ENCODE measurements at regions not wholly inside any gene's neighbourhood (a gene's known extent, or its start where the extent isn't known, plus 50 kb on each side); places are given as distances from the start of the nearest gene placed in this dataset.
A peak's percentile ranks its signal among the peaks of the same experiment; 100 is the strongest.
"Not testable (repeated sequence)": the region's sequence is repeated elsewhere in the genome, so short reads cannot be mapped to it uniquely, and the experiment has no call there.

- intact Hi-C loops (cut with DNase I): no loop called here
- TF ChIP-seq, protein P1, sequence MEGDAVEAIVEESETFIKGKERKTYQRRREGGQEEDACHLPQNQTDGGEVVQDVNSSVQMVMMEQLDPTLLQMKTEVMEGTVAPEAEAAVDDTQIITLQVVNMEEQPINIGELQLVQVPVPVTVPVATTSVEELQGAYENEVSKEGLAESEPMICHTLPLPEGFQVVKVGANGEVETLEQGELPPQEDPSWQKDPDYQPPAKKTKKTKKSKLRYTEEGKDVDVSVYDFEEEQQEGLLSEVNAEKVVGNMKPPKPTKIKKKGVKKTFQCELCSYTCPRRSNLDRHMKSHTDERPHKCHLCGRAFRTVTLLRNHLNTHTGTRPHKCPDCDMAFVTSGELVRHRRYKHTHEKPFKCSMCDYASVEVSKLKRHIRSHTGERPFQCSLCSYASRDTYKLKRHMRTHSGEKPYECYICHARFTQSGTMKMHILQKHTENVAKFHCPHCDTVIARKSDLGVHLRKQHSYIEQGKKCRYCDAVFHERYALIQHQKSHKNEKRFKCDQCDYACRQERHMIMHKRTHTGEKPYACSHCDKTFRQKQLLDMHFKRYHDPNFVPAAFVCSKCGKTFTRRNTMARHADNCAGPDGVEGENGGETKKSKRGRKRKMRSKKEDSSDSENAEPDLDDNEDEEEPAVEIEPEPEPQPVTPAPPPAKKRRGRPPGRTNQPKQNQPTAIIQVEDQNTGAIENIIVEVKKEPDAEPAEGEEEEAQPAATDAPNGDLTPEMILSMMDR (IDR thresholded peaks at IDR 0.05): no peak
- no peaks in the 10 kb centered on the region for H3K9me3 ChIP-seq
- no peak overlapping the region for H3K4me3 ChIP-seq
- peak in 1 of 2 donors; percentile 33 for DNase-seq (ENCODE audit: low spot score in 2 of 2)
- no peaks in the 10 kb centered on the region for H3K27me3 ChIP-seq
- H3K27ac ChIP-seq: no peak overlapping the region
- H3K4me1 ChIP-seq: no peaks in the 10 kb centered on the region
- no peaks in the 10 kb centered on the region for H3K36me3 ChIP-seq
Measured at GRCh38 chr2:128664499-128664971, 345.9 kb upstream of the HS6ST1 start.

DNA sequence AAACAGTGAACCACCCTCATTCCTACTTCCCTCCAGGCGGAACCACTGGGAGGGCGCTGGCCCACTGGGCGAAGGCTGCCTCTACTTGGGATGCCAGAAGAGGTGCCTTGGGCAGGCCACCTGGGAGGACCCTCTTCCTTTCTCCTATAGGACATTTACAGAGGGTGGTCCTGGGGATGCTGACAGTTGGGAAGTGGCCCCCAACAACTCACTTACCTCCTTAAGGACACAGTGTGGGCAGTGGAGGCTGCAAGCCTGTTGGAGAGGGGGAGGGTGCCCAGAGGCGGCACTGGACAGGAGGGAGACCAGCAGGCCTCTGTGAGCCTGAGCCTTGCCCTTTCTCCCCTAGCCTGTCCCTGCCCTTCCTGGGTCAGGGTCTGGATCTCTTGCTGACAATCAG, 346.4 kb upstream of the HS6ST1 start:
- TF ChIP-seq, protein P1 (IDR thresholded peaks at IDR 0.05): no peak
- intact Hi-C loops (cut with DNase I): no loop called here
- H3K9me3 ChIP-seq: no peaks in the 10 kb centered on the region
- no peak overlapping the region for H3K4me3 ChIP-seq
- H3K27me3 ChIP-seq: no peaks in the 10 kb centered on the region
- peaks cover 0 to 2% of the 10 kb centered on the region in 2 donors for H3K4me1 ChIP-seq
- no peak overlapping the region for H3K27ac ChIP-seq
- DNase-seq (ENCODE audit: low spot score in 2 of 2): peak in 1 of 2 donors; percentile 22
- H3K36me3 ChIP-seq: no peaks in the 10 kb centered on the region

- Histone ChIP-seq H3K36me3 (no peaks in the 10 kb centered on the region), H3K9me3 (no peaks in the 10 kb centered on the region), H3K27me3 (no peaks in the 10 kb centered on the region), H3K4me1 (peaks cover 3 to 6% of the 10 kb centered on the region in 2 donors), H3K4me3 (no peak overlapping the region), H3K27ac (no peak overlapping the region)
- DNase-seq (ENCODE audit: low spot score in 2 of 2): no peak
- TF ChIP-seq, protein P1 (IDR thresholded peaks at IDR 0.05): no peak
- intact Hi-C loops (cut with DNase I): no loop called here
Measured at GRCh38 chr2:128666596-128666995, 347.9 kb upstream of the HS6ST1 start.

DNA sequence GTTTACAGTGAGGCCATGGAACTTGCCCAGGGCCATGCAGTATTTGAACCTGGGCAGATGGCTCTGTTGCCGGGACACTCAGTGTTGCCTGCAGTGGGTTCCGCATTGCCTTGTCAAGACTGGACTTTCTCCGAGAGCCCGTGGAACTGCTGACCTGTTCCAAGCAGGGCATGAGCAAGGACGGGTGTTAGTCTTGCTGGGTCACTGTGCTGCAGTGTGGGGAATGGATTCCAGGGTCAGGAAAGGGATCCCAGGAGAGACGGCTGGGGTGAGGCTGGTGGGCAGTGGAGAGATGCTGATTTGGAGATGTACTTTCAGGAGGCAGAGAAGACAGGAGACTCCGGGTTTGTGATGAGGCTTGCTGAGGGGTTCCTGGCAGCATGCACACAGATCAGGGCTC, 348.7 kb upstream of the HS6ST1 start:
- TF ChIP-seq, protein P1 (IDR thresholded peaks at IDR 0.05): no peak
- H3K27me3 ChIP-seq: no peaks in the 10 kb centered on the region
- peak in 1 of 2 donors; percentile 11 for DNase-seq (ENCODE audit: low spot score in 2 of 2)
- H3K4me1 ChIP-seq: peaks cover 3 to 6% of the 10 kb centered on the region in 2 donors
- H3K9me3 ChIP-seq: no peaks in the 10 kb centered on the region
- H3K36me3 ChIP-seq: no peaks in the 10 kb centered on the region
- H3K4me3 ChIP-seq: no peak overlapping the region
- intact Hi-C loops (cut with DNase I): no loop called here
- no peak overlapping the region for H3K27ac ChIP-seq

GRCh38 chr2:128668946-128669345, 350.3 kb upstream of the HS6ST1 start:
- no peak overlapping the region for H3K4me3 ChIP-seq
- TF ChIP-seq, protein P1 (IDR thresholded peaks at IDR 0.05): no peak
- intact Hi-C loops (cut with DNase I): no loop called here

GRCh38 chr2:128670066-128670465, 351.4 kb upstream of the HS6ST1 start:
- H3K27me3 ChIP-seq: no peaks in the 10 kb centered on the region
- H3K4me3 ChIP-seq: no peak overlapping the region
- no peaks in the 10 kb centered on the region for H3K9me3 ChIP-seq
- TF ChIP-seq, protein P1 (IDR thresholded peaks at IDR 0.05): no peak
- no peaks in the 10 kb centered on the region for H3K36me3 ChIP-seq
- H3K4me1 ChIP-seq: peaks cover 3 to 6% of the 10 kb centered on the region in 2 donors
- intact Hi-C loops (cut with DNase I): no loop called here
- no peak for DNase-seq (ENCODE audit: low spot score in 2 of 2)
- no peak overlapping the region for H3K27ac ChIP-seq

More at GRCh38 chr2:128668946-128669345, 350.3 kb upstream of the HS6ST1 start:
- peaks cover 3 to 6% of the 10 kb centered on the region in 2 donors for H3K4me1 ChIP-seq
- DNase-seq (ENCODE audit: low spot score in 2 of 2): peak in 1 of 2 donors; percentile 25
- no peaks in the 10 kb centered on the region for H3K27me3 ChIP-seq
- no peaks in the 10 kb centered on the region for H3K9me3 ChIP-seq
- no peaks in the 10 kb centered on the region for H3K36me3 ChIP-seq
- H3K27ac ChIP-seq: no peak overlapping the region

DNA sequence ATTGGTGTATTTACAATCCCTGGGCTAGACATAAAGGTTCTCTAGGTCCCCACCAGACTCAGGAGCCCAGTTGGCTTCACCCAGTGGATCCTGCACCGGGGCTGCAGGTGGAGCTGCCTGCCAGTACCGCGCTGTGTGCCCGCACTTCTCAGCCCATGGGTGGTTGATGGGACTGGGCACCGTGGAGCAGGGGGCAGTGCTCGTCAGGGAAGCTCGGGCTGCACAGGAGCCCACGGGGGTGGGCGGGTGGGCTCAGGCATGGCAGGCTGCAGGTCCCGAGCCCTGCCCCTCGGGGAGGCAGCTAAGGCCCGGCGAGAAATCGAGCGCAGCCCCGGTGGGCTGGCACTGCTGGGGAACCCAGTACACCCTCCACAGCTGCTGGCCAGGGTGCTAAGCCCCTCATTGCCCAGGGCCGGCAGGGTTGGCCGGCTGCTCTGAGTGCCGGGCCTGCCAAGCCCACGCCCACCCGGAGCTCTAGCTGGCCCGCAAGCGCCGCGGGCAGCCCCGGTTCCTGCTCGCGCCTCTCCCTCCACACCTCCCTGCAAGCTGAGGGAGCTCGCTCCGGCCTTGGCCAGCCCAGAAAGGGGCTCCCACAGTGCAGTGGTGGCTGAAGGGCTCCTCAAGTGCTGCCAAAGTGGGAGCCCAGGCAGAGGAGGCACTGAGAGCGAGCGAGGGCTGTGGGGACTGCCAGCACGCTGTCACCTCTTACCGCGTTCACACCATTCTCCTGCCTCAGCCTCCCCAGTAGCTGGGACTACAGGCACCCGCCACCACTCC, 353.5 kb upstream of the HS6ST1 start:
- DNase-seq (ENCODE audit: low spot score in 2 of 2): peak in 1 of 2 donors; percentile 45

DNA sequence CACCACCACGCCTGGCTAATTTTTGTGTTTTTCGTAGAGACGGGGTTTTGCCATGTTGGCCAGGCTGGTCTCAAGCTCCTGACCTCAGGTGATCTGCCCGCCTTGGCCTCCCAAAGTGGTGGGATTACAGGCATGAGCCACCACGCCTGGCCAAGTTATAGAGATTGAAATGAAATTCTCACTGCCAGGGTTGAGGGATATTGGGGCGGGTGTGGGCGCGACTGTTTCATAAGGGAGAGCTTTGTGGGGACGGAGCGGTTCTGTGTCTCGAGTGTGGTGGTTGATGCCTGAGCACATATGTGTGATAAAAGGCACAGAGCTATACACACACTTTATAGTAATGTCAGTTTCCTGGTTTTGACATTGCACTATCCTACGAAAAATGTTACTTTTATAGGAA, 361.0 kb upstream of the HS6ST1 start:
- H3K4me1 ChIP-seq; H3K4me3 ChIP-seq; intact Hi-C loops (cut with DNase I); H3K36me3 ChIP-seq; H3K27me3 ChIP-seq; H3K9me3 ChIP-seq; H3K27ac ChIP-seq: not testable (repeated sequence)
- peak in 1 of 2 donors; percentile 51 for DNase-seq (ENCODE audit: low spot score in 2 of 2)

More for the DNA sequence above, 353.5 kb upstream of the HS6ST1 start:
- intact Hi-C loops (cut with DNase I); H3K4me3 ChIP-seq; H3K9me3 ChIP-seq; H3K27ac ChIP-seq; H3K27me3 ChIP-seq; H3K36me3 ChIP-seq; H3K4me1 ChIP-seq: not testable (repeated sequence)
